GM19463 (cell line): ENCODE measurements at regions not wholly inside any gene's neighbourhood (a gene's known extent, or its start where the extent isn't known, plus 50 kb on each side); places are given as distances from the start of the nearest gene placed in this dataset.

Source experiments
- ATAC-seq: cut with Tn5 transposase; IDR thresholded peaks from one replicate; pipeline ENCODE4 v1.9.1; 2021; ENCODE audit warnings: mild to moderate bottlenecking, moderate library complexity; ENCODE audit not compliant: unreplicated experiment

DNA sequence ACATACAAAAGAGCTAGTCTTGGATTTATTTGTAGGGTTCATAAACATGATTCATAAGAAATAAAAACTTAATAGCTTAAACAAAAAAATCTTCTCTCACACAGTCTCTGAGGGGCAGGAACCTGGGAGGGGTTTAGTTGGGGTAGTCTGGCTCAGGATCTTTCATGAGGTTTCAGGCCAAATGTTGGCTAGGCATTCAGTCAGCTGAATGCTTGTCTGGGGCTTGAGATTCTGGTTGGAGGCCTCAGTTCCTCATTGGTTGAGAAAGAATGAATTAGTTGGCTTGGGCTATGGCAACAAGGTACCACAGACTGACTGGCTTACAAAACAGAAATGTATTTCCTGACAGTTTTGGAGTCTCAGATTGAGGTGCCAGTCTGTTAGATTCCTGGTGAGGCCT, 74.3 kb downstream of the ANKRD7 start:
- no peak for ATAC-seq

DNA sequence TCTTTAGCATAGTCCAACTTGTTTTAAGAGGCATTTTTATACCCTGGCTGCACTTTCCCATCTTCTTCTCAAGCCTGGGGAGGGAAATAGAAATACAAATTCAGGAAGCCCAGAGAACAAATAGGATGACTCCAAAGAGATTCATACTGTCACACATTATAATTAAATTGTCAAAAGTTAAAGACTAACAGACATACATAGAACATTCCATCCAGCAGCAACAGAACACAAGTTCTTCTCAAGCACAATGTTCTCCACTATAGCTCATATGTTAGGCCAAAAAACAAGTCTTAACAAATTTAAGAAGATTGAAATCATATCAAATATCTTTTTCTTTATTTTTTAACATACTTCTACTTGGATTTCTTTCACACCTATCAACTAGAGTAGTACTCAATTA, 75.7 kb downstream of the ANKRD7 start:
- no peak for ATAC-seq

DNA sequence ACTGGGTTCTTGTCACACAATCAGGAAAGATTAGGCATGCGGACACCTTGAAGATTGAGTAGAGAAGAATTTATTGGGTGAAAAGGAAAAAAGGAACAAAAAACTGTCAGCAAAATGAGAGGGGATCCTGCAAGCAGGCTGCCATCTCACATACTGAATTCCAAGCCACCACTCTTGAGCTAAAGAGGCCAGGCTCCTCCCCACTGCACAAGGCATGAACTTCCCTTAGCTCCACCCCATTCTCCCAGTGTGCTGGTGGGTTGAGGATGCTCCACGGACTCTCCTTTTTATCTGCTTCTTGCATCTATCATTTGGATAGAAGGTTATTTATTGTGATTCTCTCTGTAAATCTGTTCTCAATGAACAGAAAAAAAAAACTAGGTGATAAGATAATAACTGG, 79.6 kb downstream of the ANKRD7 start:
- ATAC-seq: no peak

DNA sequence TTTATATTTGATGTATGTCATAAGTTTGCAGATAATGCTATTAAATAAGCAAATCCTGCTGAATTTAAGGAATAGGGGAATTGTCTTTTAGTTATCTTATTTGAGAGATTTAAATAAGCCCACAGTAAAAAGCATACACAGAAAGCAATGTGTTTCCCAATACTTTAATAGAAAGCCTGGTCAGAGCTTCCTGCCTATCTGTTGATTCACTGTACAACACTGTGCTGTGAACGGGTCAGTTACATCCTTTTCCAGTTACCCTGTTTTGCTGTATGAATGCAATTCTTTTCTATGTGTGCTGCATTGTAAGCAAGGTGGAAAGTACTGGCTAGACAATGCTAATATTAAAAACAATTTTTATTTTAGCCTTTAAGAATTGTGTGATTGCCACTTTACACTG, 81.2 kb downstream of the ANKRD7 start:
- no peak for ATAC-seq

DNA sequence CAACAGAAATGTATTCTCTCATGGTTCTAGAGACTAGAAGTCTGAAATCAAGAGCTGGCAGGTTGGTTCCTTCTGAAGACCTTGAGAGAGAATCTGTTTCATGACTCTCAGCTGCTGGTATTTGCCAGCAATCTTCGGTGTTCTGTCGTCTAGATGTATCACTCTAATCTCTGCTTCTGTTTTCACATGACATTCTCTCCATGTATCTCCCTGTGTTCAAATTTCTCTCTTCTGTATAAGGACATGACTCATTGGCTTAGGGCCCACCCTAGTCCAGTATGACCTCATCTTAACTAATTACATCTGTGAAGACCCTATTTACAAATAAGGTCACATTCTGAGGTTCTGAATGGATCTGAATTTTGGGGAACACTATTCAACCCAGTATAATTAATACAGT, 82.3 kb downstream of the ANKRD7 start:
- no peak for ATAC-seq

DNA sequence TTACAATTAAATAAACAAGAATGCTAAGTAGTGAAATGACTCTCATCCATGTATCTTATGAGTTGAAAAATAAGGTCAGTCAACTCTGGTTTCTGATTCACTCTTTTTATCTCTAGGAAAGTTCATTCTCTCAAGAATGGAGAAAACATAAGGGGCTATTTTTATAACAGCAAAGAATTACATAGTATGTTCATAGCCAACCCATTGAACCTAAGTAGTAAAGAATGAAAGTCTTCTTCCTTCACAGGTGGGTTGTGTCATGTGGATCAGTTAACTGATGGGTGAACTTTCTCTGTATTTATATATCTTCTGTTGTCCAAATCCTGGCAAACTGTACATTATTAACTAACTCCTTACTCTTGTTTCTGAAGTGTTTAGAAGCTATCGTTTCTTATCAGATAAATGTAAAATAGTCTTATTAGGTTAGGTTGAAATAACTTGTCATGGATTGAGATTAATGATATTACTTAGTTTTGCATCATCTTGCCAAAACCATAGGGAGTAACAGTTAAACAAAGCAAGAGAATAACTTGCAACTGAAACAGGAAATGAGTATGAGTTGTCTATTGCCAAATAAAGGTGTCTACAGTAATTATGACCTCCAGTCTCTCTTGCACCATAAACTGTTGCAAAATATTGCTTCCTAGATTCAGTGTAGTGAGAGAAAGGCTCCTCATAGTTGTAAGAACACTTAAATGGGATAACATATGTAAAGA, 86.8 kb downstream of the ANKRD7 start:
- ATAC-seq: peak; percentile 68

DNA sequence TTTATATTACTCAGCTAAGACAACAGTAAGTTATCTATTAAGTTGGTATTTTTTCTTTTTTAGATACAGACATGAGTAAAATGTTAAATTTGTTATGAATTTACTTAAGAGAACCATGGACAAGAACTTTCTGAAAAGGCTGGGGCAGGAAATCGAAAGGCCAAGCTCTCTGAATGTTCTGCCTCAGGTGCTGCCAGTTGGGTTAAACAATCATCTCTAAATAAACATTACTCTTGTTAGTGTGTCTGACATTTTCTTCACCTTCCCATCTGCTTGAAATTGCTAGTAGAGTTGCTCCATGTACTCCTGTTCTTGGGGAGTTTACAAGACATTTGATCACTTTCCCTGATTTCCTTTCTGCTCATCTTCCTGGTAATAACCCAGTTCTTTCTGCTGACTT, 87.5 kb downstream of the ANKRD7 start:
- peak; percentile 46 for ATAC-seq

DNA sequence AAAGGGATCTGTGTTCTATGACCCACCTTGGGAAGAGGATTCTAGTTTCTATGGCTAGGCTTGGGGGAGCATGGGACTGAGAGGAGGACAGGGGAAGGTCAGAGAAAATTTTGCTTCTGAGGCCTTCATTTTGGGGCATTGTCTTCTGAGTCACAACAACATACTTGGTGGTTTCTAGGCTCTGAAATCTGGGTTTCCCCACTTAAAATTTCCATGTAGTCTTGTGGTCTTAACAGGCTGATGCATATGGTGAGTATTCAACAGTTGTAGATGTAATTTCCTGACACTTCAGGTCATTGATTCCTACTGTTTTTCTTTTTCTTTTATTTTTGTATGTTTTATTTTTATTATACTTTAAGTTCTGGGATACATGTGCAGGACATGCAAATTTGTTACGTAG, 88.5 kb downstream of the ANKRD7 start:
- peak; percentile 59 for ATAC-seq

DNA sequence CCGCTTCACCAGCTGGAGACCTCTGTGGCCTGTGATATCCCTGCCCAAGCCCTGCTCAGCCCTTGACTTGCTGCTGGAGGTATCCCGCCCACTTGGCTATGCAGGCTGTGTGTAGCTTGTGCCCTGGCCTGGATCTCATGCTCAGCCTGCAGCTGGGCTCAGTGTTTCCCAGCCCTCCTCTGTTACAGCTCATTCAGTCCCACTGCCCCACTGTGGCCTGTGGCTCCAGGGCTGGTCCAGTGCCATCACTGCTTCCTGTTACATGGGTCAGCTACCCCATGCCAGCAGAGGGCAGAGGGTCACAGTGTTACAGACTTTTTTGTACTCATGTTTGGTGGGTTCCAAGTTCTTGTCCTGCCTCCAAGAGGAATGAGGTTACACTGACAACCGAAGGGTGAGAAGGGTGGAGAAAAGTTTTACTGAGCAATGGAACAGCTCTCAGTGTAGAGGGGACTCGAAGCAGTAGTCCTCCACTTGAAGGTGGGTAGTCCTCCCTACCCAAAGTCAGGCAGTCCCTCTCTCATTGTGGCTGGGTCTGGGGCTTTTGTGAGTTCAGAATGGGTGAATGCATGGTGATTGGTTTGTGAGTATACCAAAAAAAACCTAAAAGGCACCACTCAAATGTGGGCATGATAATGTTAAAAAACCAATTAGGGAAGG, 100.4 kb downstream of the ANKRD7 start:
- ATAC-seq: no peak

DNA sequence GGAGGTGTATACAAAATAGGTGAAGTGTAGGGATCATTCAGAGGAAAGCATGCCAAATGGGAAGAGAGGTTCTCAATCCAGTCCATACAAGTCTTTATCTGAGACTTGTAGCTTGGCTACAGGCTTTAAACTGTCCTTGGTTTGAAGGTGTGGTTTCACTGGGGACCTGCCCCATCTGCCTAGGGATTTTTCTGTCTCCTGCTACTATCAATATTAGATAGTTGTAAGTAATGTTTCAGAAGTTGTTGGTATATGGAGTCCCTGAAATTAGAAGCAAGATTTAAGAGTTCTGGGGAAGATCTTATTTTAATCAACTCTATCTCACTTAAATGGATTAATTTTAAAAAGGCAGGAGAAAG, 100.9 kb downstream of the ANKRD7 start:
- ATAC-seq: no peak

DNA sequence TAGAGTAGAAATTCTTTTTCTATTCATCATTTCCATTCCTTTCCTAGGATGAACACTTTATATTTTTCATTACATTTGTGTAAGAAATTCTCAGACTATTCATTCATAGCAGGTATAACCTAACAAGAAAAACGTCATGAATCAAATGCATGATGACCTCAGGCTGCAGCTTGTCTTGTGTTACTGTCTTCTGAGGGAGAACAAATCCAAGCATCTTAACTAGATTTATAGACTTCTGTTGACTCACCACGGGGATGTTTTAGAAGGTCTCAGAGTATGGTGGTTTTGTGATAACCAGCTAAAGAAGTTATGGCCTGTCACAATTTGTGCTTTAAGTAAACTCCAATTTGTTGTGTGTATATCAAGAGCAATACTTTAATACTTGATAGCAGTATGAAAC, 102.7 kb downstream of the ANKRD7 start:
- no peak for ATAC-seq

DNA sequence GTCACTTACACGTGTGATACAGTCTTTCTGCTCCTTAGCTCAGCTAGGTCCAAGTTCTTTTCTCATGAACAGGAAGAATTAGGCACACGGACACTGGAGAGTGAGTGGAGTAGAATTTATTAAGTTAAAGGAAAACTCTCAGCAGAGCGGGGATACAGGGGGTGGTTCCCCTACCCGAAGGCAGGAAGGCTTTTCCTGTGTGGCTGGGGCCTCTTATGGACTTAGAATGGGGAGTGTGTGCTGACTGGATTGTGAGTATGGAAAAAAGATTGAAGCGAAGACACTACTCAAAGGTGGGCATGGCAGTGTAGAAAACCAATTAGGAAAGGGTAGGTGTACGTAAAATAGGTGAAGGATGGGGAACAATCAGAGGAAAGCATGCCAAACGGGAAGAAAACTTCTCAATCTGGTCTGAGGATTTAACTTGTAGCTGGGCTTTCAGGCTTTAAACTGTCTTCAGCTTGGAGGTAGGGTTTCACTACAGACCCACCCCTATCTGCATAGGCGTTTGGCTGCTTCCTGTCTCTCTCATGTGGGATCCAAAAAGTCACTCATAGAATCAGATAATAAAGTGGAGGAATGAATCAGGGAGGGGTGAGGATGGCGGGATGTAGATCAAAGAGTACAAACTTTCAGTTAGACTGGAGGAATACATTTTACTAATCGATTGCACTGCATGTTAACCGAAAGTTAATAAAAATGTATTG, 104.2 kb downstream of the ANKRD7 start:
- ATAC-seq: no peak

DNA sequence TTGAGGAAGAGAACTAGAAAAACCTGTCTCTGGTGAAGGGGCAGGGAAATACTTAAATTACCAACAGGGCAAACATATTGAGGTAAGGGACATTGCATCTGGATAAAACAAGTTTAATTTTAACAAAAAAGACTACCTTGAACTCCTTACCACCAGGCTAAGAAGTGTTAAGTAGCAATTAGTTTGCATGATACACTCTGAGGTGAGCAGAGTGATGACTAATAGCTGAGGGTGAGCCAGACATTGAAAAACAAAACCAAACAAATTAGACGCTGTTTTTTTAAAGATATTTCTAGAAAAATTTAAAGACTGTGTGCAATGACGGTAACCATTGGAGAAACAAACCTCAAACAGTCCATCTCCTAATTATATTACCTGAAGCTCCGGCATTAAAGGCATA, 105.9 kb downstream of the ANKRD7 start:
- ATAC-seq: peak; percentile 53

DNA sequence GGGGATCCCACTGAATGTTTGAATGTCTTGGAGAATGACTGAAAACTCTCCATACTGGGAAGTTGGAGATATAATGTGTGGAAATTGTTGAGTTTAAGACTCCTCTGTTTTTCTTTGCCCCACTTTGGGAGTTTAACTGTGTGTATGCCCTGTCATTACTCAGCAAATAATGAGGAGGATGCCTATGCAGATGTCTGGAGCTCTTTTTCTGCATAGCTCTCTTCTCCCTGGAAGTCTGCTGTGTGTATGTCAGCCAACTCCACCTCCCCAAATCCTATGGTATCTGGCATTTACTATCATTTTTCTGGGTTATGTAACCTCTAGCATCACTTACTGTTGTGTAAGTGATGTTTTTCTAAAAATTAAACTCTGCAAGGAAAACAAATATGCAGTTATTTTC, 122.2 kb downstream of the ANKRD7 start:
- no peak for ATAC-seq

DNA sequence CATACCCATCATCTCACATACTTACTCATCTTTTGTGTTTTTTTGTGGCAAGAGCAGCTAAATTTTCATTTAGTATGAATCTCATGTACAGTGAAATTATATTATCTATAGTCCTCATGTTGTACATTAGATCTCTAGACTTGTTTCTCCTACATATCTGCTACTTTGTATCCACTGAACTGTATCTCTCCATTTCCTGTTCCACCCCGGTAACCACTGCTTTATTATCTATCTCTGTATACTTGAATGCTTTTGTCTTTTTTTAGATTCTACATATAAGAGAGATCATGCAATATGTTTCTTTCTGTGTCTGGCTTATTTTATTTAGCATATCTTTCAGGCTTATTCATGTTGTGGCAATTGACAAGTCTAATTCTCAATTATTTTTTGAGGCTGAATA, 125.1 kb downstream of the ANKRD7 start:
- ATAC-seq: no peak

DNA sequence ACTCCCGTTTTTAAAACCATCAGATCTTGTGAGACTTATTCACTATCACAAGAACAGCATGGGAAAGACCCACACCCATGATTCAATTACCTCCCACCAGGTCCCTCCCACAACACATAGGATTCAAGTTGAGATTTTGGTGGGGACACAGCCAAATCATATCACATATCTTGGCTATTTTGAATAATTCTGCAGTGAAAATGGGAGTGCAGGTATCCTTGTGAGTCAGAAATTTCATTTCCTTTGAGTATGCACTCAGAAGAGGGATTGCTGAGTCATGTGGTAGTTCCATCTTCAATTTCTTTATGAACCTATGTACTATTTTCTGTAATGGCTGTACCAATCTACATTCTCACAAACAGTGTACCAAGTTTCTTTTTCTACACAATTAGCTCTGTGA, 125.8 kb downstream of the ANKRD7 start:
- peak; percentile 44 for ATAC-seq

DNA sequence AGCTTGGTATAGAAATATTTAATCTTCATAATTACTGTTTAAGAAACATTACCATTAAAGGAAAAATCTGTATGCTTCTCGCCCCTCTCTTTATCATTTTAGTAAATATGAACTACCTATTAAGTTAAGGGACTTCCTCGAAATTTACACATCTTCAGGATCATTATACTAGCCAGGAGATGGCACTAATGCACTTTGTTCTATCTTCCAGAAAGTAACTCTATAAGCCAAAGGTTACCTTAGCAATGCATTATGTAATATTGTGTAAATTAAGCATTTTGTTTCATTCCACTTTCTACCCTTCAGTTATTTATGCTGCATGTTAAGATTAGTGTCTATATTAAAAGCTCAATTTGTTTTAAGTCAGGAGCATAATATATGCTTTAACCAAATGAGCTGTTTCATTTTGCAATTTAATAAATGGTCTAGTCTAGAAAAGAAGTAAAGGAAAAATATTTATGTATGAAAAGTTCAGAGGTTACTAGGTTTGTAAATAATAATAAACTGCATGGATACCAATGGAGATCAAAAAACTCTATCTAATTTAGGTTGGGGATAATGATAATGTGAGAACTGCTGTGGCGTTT, 128.5 kb downstream of the ANKRD7 start:
- ATAC-seq: peak; percentile 64

DNA sequence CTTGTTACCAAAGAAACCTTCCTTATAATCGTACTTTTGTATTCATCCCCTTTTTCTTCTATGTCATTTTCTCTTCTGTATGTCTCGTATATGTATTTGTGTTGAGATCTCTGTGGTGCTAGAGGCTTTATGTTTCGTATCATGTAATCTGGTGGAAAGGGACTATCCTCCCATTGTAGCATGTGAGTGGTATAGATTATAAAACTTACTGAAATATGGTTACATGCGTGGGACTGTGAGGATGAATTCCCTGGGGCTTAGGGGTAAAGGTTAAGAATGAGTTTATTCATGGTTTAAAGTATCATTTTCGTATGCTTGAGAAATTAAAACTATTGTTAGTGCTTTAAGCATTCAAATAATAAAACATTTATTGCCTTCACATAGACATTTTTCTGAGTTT, 141.9 kb downstream of the ANKRD7 start:
- no peak for ATAC-seq

DNA sequence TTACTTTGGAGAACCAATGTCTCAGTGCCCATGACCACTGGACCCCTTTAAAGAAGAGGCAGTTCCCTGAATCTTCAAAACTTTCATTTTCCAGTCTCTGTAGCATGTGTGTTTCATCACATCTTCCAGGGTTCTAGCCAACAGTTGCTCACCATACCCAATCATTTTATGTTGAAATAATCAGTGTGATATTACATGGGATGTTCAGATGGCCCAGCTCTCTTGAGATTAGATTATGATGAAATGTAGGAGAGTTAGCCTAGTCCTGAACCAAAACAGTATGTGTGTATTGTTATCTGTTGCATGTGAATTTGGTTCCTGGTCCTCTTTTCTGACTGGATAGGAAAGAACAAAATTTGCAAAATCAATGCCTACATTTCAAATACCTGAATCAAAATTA, 144.5 kb downstream of the ANKRD7 start:
- ATAC-seq: no peak

DNA sequence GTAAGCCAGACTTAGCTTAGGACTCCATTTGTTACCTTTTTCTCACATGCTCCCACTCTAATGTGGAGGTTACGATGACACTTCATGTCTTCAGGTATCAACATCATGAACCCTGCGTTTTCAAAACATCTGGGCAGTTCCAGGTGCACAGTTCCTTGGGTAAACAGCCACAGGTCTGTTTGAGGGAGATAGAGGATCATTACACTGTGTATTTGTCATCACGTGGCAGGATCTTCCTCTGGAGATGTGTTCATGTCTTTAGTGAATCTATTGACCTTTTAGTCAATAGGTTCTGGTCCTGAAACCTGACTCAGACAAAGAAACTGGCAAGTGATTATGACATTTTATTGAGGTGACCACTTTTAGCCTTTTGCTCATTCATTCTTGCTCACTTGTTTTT, 145.5 kb downstream of the ANKRD7 start:
- ATAC-seq: no peak

DNA sequence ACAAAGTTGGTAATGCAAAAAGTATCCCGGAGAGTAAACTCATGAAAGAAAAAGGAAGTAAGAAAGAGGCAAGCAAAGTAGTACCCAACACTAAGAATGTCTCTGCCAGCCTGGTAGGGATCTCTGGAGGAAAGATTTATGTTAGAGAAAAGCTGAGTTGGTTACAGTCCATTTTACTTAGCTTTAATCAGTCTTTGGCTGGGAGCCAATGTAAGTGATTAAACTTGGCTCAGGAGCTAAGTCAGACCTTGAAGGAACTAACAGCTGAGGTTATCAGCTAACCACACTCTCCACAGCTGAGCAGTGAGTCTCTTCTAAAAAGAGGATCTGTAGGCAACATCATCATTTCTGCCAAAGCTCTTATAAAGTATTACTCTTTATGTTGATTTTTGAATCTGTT, 148.0 kb downstream of the ANKRD7 start:
- ATAC-seq: peak; percentile 58

DNA sequence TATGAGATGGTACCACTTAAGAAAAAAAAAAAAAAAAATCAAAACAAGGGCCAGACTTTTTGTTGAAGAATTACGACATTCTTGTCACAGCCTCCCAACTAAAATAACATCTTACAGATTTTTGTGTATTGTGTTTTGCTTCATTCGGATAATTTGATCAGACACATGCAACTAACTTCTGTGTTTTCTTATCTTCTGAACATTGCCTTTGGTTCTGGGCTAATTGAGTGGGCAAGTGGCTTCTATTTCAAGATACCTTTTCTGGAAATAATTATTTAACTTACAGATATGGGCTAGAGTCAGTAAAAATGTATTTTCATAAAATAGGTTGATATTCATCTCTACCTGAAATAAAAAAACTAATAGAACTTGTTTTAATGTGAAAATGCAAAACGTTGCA, 165.1 kb downstream of the ANKRD7 start:
- ATAC-seq: no peak
